GM12878 (cell line): ENCODE measurements at regions not wholly inside any gene's neighbourhood (a gene's known extent, or its start where the extent isn't known, plus 50 kb on each side); places are given as distances from the start of the nearest gene placed in this dataset.

Experiments used
- CTCF ChIP-seq, 3 experiments: IDR thresholded peaks in 2 of 3; conservative IDR thresholded peaks in 1 of 3; 2 replicates each; pipeline ENCODE4 v1.5.1; 2011; ENCODE audit warnings: low read depth in 3 of 3, low read length in 3 of 3, mild to moderate bottlenecking in 3 of 3, control low read depth in 2 of 3, moderate library complexity in 2 of 3, inconsistent platforms in 1 of 3, mixed read lengths in 1 of 3; ENCODE audit not compliant: control insufficient read depth in 2 of 3, insufficient read depth in 1 of 3; ENCODE audit errors: extremely low read depth in 1 of 3
- EP300 ChIP-seq, 2 experiments: fragments of 150-350 bp in 1 of 2; IDR thresholded peaks; 2 replicates each; pipeline ENCODE4 v1.6.1; 2011 to 2012; ENCODE audit warnings: low read depth in 2 of 2, low read length in 2 of 2, borderline replicate concordance in 1 of 2, improper control_type of control experiment in 1 of 2, inconsistent platforms in 1 of 2; ENCODE audit not compliant: control insufficient read depth in 1 of 2
- EZH2 ChIP-seq: IDR thresholded peaks from 2 replicates; pipeline ENCODE4 v1.6.1; 2012; ENCODE audit warnings: low read depth, mild to moderate bottlenecking, control low read depth, inconsistent platforms, low read length, borderline replicate concordance; ENCODE audit not compliant: control insufficient read depth
- GABPA ChIP-seq: IDR thresholded peaks from 2 replicates; pipeline ENCODE4 v1.6.1; 2014; ENCODE audit warnings: antibody characterized with exemption, low read depth, mild to moderate bottlenecking, inconsistent platforms
- IKZF1 ChIP-seq: fragments of 450-650 bp; conservative IDR thresholded peaks from 2 replicates; pipeline ENCODE4 v1.6.1; 2017; ENCODE audit warnings: antibody characterized with exemption, mild to moderate bottlenecking
- POLR2AphosphoS5 ChIP-seq: IDR thresholded peaks from 2 replicates; pipeline ENCODE4 v1.6.1; 2011; ENCODE audit warnings: mild to moderate bottlenecking, low read length, inconsistent platforms
- RCOR1 ChIP-seq: conservative IDR thresholded peaks from 2 replicates; pipeline ENCODE4 v1.6.1; 2012; ENCODE audit warnings: low read depth, low read length, improper control_type of control experiment
- RFX5 ChIP-seq: IDR thresholded peaks from 2 replicates; pipeline ENCODE4 v1.6.1; 2011; ENCODE audit warnings: low read depth, low read length, improper control_type of control experiment
- SMC3 ChIP-seq: IDR thresholded peaks from 2 replicates; pipeline ENCODE4 v1.6.1; 2011; ENCODE audit warnings: low read length, improper control_type of control experiment, borderline replicate concordance

DNA sequence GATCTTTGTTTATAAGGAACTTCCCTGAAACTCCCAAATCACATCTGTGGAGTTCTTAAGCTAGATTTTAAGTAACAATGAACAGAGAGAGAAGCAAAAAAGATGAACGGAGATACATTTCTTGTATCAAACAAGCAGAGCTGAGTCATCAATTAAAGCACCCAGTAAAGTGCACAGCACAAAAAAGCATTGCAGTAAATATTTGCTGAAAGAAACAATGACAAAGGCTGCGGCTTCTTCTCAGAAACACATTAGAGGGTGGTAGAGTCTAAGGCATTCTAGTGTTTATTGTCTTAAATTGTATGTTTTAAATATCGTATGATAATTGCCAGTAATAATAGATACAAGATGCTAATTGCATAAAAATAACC lies 941.6 kb upstream of the CHORDC1 start:
- TF ChIP-seq RCOR1 (no peak), CTCF (IDR thresholded peaks at IDR 0.05 in 2 of 3, conservative IDR thresholded peaks at IDR 0.05 in 1 of 3; ENCODE audit: control insufficient read depth in 2 of 3, extremely low read depth in 1 of 3, insufficient read depth in 1 of 3, low read depth in 3 of 3, low read length in 3 of 3) (no peak), GABPA (no peak), RFX5 (no peak), SMC3 (no peak), POLR2AphosphoS5 (no peak), IKZF1 (no peak), EP300 (IDR thresholded peaks at IDR 0.05; ENCODE audit: borderline replicate concordance in 1 of 2, control insufficient read depth in 1 of 2, low read depth in 2 of 2, low read length in 2 of 2) (no peak), EZH2 (no peak)
